ENCODE measurements at regions not wholly inside any gene's neighbourhood (a gene's known extent, or its start where the extent isn't known, plus 50 kb on each side); places are given as distances from the start of the nearest gene placed in this dataset.

DNA sequence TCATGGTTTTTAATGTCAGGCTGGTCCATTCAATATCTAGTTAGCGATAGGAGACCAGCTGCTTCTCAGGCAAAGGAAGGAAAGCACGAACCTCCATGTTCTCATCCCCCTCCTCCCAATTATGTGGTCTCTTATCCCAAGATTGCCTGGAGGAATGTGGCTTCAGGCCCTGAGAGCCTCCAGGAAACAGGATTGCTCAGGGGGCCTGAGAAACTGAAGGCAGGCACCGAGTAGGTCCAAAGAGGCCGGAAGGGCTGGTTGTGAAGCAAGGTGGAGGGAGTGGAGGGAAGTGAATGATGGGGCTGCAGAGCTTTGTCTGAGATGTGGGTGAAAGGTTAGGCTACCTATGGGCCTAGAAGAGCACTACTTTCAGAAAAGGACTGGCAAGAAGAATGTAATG, 188.2 kb upstream of the DDHD1 start:
- ChIA-PET POLR2A (ENCODE audit: low non-redundant PET) (no interaction called here), CTCF (interaction anchor here (0.7 kb wide), 1 partner anchor 1198 kb away, joined by 9 read pairs; no protein-coding TSS in a partner anchor)
- DNase-seq (ENCODE audit: low spot score), result no peak
- TF ChIP-seq, protein P1, sequence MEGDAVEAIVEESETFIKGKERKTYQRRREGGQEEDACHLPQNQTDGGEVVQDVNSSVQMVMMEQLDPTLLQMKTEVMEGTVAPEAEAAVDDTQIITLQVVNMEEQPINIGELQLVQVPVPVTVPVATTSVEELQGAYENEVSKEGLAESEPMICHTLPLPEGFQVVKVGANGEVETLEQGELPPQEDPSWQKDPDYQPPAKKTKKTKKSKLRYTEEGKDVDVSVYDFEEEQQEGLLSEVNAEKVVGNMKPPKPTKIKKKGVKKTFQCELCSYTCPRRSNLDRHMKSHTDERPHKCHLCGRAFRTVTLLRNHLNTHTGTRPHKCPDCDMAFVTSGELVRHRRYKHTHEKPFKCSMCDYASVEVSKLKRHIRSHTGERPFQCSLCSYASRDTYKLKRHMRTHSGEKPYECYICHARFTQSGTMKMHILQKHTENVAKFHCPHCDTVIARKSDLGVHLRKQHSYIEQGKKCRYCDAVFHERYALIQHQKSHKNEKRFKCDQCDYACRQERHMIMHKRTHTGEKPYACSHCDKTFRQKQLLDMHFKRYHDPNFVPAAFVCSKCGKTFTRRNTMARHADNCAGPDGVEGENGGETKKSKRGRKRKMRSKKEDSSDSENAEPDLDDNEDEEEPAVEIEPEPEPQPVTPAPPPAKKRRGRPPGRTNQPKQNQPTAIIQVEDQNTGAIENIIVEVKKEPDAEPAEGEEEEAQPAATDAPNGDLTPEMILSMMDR (conservative IDR thresholded peaks at IDR 0.05; ENCODE audit: low read depth), result no peak
- no peak overlapping the region for H3K27ac ChIP-seq

DNA sequence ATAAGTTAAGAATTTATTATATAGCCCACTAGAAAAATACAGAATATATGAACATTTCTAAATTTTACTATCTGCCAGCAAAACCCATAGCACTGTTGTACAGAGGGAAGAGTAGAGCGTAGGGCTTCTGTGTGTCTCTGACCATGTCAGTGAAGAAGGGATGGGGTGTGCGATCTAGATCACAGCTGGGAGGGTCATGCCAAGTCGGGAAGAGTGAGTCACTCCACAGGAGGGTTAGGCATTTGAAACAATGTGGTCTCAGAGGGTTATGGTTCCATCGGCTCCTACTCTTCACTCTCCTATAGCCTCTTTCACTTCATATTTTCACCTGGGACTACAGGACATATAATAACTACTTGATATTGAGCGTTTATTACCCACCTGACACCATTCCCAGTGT, 185.1 kb upstream of the DDHD1 start:
- TF ChIP-seq, protein P1 (conservative IDR thresholded peaks at IDR 0.05; ENCODE audit: low read depth), result no peak
- no peak for DNase-seq (ENCODE audit: low spot score)
- ChIA-PET POLR2A (ENCODE audit: low non-redundant PET) (no interaction called here), CTCF (interaction anchor here (0.6 kb wide), 1 partner anchor 1212 kb away, joined by 3 read pairs; no protein-coding TSS in a partner anchor)
- H3K27ac ChIP-seq, result no peak overlapping the region

DNA sequence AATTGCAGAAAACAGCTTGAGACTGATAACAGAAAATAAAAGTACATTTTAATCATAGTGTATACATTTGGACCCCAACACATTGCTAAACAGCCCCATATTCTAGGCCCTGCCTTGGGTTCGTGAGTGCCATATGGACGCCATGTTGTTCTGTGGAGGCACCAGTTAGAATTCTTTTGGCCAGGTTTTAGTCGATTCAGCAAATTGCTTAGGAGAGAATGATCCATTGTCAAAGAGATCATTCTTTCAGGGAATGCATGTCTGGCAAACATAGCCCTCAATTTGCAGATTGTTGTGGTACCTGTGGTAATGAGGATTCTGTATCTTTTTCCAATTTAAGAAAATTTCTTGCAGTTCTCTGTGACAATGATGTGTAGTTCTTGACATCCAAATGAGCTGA, 183.6 kb upstream of the DDHD1 start:
- no peak overlapping the region for H3K27ac ChIP-seq
- no peak for DNase-seq (ENCODE audit: low spot score)
- CTCF ChIA-PET, result no interaction called here
- POLR2A ChIA-PET (ENCODE audit: low non-redundant PET), result no interaction called here
- TF ChIP-seq, protein P1 (conservative IDR thresholded peaks at IDR 0.05; ENCODE audit: low read depth), result no peak

DNA sequence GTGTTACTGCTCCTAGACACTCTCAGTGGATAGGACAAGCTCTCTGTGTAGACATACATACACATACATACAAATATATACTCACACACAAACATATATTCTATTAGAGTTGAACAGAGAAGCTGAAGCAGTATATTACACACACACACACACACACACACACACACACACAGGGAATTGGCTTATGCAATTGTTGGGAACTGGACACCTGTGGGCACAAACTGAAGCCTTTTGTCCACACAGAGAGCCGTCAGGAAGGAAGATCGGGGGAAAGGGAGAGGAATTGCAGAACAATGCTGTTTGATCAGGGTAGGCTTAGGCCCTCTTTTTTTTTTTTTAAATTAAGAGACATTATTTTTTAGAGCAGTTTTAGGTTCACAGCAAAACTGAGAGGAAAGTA, 180.7 kb upstream of the DDHD1 start:
- ChIA-PET POLR2A (ENCODE audit: low non-redundant PET) (no interaction called here), CTCF (no interaction called here)
- TF ChIP-seq, protein P1 (conservative IDR thresholded peaks at IDR 0.05; ENCODE audit: low read depth), result no peak
- H3K27ac ChIP-seq, result no peak overlapping the region
- DNase-seq (ENCODE audit: low spot score), result no peak

DNA sequence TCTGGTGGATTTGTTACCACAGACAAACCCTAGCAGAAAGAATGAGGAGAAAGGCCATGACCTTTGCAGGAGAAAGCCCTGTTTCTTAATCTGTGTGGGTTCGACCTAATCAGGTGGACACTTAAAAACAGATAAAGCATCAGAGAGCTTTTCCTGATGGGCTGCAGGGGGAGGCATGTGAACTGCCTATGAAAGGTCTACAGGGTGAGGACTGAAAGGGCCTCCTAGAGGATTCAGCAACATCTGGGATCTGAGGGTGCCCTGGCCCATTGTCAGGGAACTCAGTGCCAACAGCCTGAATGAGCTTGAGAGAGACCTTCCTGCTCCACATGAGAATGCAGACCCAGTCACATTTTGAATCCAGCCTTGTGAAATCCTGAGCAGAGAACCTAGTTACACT, 178.8 kb upstream of the DDHD1 start:
- CTCF ChIA-PET, result no interaction called here
- DNase-seq (ENCODE audit: low spot score), result no peak
- POLR2A ChIA-PET (ENCODE audit: low non-redundant PET), result no interaction called here
- H3K27ac ChIP-seq, result no peak overlapping the region
- TF ChIP-seq, protein P1 (conservative IDR thresholded peaks at IDR 0.05; ENCODE audit: low read depth), result no peak

DNA sequence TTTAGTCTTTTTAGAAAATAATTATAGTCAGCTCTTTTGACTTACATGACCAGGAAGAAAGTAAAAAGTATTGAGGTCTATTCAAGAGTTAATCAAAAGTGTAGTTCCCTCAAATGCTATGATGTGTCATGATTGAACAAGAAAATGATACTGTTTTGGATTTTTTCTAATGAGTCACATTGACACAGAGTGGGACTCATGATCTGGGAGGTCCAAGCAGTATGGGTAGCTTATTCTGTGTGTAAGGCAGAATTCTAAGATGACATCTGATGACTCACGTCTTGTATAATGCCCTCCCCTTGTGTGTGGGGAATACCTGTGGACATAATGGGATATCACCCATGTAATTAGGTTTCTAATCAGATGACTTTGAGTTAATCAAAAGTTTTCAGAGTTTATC, 178.1 kb upstream of the DDHD1 start:
- CTCF ChIA-PET, result no interaction called here
- TF ChIP-seq, protein P1 (conservative IDR thresholded peaks at IDR 0.05; ENCODE audit: low read depth), result no peak
- POLR2A ChIA-PET (ENCODE audit: low non-redundant PET), result no interaction called here
- H3K27ac ChIP-seq, result no peak overlapping the region
- peak; percentile 36 for DNase-seq (ENCODE audit: low spot score)

DNA sequence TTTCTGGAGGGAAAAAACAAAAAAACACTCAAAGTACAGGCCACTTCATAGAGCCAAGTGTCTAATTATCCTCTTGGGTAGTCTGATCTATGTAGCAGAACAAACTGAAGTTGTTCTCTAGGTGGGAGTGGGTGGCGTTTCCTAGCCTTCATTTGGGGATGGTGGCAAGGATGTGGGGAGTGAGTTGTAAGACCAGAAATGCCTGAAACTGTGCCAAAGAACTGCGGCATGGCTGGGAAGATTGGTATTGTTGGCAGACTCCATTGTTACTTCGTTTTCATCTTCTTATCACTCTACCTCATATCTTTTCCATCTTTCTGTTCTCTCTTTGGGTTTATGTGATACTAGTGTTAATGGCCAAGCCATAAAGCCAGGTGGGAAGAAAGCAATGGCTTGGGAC, 177.3 kb upstream of the DDHD1 start:
- ChIA-PET POLR2A (ENCODE audit: low non-redundant PET) (no interaction called here), CTCF (no interaction called here)
- no peak for DNase-seq (ENCODE audit: low spot score)
- H3K27ac ChIP-seq, result no peak overlapping the region
- TF ChIP-seq, protein P1 (conservative IDR thresholded peaks at IDR 0.05; ENCODE audit: low read depth), result no peak
